ENCODE measurements at regions not wholly inside any gene's neighbourhood (a gene's known extent, or its start where the extent isn't known, plus 50 kb on each side); places are given as distances from the start of the nearest gene placed in this dataset.

- TF ChIP-seq CTCF (IDR thresholded peaks at IDR 0.05), result no peak
- TF ChIP-seq BHLHE40 (IDR thresholded peaks at IDR 0.05; ENCODE audit: low read depth, low read length), result no peak
- TF ChIP-seq JUN (IDR thresholded peaks at IDR 0.05), result no peak
- no peak for TF ChIP-seq HMGXB4 (CRISPR knock-in tag; IDR thresholded peaks at IDR 0.05; ENCODE audit: borderline replicate concordance)
- no peak for TF ChIP-seq HOXA7 (CRISPR knock-in tag; IDR thresholded peaks at IDR 0.05)
- TF ChIP-seq POLR2A (IDR thresholded peaks at IDR 0.05; ENCODE audit: low read length), result no peak
- TF ChIP-seq JUNB (IDR thresholded peaks at IDR 0.05), result no peak
- no peak for TF ChIP-seq ATOH8 (CRISPR knock-in tag; IDR thresholded peaks at IDR 0.05; ENCODE audit: low read depth)
Observed at GRCh38 chr2:238606311-238606710, 179.6 kb downstream of the ASB1 start.

Measured in A549 (cell line).